ENCODE measurements at regions not wholly inside any gene's neighbourhood (a gene's known extent, or its start where the extent isn't known, plus 50 kb on each side); places are given as distances from the start of the nearest gene placed in this dataset.

GRCh38 chr3:189529889-189530471 is 101.2 kb upstream of the TP63 start:
- no peaks in the 10 kb centered on the region for H3K36me3 ChIP-seq (ENCODE audit: control insufficient read depth in 4 of 4, insufficient read depth in 3 of 4, low read depth in 1 of 4, low read length in 3 of 4)
- 93% methylated on average over 5 of the region's 5 CpGs for WGBS

GRCh38 chr3:189530822-189531221 is 100.4 kb upstream of the TP63 start:
- TF ChIP-seq SP1 (IDR thresholded peaks at IDR 0.05) (no peak), FOXA2 (IDR thresholded peaks at IDR 0.05) (no peak), EGR1 (IDR thresholded peaks at IDR 0.05; ENCODE audit: low read depth in 2 of 2) (no peak), YY1 (IDR thresholded peaks at IDR 0.05) (no peak), HNF4G (IDR thresholded peaks at IDR 0.05) (no peak), ZBTB33 (IDR thresholded peaks at IDR 0.05) (no peak), NR2F2 (IDR thresholded peaks at IDR 0.05) (no peak), GABPA (IDR thresholded peaks at IDR 0.05 in 1 of 2, conservative IDR thresholded peaks at IDR 0.05 in 1 of 2) (no peak), FOXA1 (IDR thresholded peaks at IDR 0.05) (no peak), TAF1 (conservative IDR thresholded peaks at IDR 0.05) (no peak), RXRA (IDR thresholded peaks at IDR 0.05) (no peak)
- TF ChIP-seq, protein P1, sequence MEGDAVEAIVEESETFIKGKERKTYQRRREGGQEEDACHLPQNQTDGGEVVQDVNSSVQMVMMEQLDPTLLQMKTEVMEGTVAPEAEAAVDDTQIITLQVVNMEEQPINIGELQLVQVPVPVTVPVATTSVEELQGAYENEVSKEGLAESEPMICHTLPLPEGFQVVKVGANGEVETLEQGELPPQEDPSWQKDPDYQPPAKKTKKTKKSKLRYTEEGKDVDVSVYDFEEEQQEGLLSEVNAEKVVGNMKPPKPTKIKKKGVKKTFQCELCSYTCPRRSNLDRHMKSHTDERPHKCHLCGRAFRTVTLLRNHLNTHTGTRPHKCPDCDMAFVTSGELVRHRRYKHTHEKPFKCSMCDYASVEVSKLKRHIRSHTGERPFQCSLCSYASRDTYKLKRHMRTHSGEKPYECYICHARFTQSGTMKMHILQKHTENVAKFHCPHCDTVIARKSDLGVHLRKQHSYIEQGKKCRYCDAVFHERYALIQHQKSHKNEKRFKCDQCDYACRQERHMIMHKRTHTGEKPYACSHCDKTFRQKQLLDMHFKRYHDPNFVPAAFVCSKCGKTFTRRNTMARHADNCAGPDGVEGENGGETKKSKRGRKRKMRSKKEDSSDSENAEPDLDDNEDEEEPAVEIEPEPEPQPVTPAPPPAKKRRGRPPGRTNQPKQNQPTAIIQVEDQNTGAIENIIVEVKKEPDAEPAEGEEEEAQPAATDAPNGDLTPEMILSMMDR (IDR thresholded peaks at IDR 0.05; ENCODE audit: low read depth, low read length, missing input control), result no peak
- 47% methylated on average over 4 of the region's 4 CpGs for WGBS

More at GRCh38 chr3:189529889-189530471, 101.2 kb upstream of the TP63 start:
- Histone ChIP-seq H3K4me3 (ENCODE audit: low read depth in 1 of 3, low read length in 3 of 3) (no peak overlapping the region), H3K27ac (ENCODE audit: low read depth in 1 of 2, low read length in 2 of 2) (no peak overlapping the region), H3K9ac (ENCODE audit: low read depth in 1 of 2, low read length in 2 of 2) (no peak overlapping the region), H3K9me3 (ENCODE audit: control insufficient read depth in 4 of 4, low read length in 3 of 4) (no peaks in the 10 kb centered on the region), H3K27me3 (ENCODE audit: control insufficient read depth in 4 of 4, insufficient read depth in 4 of 4, low read length in 3 of 4) (no peaks in the 10 kb centered on the region), H3K4me1 (ENCODE audit: control insufficient read depth in 4 of 4, insufficient read depth in 4 of 4, low read length in 3 of 4) (no peaks in the 10 kb centered on the region)
- TF ChIP-seq GABPA (IDR thresholded peaks at IDR 0.05 in 1 of 2, conservative IDR thresholded peaks at IDR 0.05 in 1 of 2) (no peak), JUND (IDR thresholded peaks at IDR 0.05) (no peak), FOXA1 (IDR thresholded peaks at IDR 0.05) (no peak), ZBTB33 (IDR thresholded peaks at IDR 0.05) (no peak), SP1 (IDR thresholded peaks at IDR 0.05) (no peak)
- TF ChIP-seq, protein P2, sequence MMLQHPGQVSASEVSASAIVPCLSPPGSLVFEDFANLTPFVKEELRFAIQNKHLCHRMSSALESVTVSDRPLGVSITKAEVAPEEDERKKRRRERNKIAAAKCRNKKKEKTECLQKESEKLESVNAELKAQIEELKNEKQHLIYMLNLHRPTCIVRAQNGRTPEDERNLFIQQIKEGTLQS (IDR thresholded peaks at IDR 0.05), result no peak
- no peak for DNase-seq (ENCODE audit: low spot score)

More at GRCh38 chr3:189530822-189531221, 100.4 kb upstream of the TP63 start:
- Histone ChIP-seq H3K36me3 (ENCODE audit: control insufficient read depth in 4 of 4, insufficient read depth in 3 of 4, low read depth in 1 of 4, low read length in 3 of 4) (no peaks in the 10 kb centered on the region), H3K9ac (ENCODE audit: low read depth in 1 of 2, low read length in 2 of 2) (no peak overlapping the region), H3K4me3 (ENCODE audit: low read depth in 1 of 3, low read length in 3 of 3) (no peak overlapping the region), H3K4me1 (ENCODE audit: control insufficient read depth in 4 of 4, insufficient read depth in 4 of 4, low read length in 3 of 4) (no peaks in the 10 kb centered on the region), H3K27ac (ENCODE audit: low read depth in 1 of 2, low read length in 2 of 2) (no peak overlapping the region), H3K9me3 (ENCODE audit: control insufficient read depth in 4 of 4, low read length in 3 of 4) (no peaks in the 10 kb centered on the region), H3K27me3 (ENCODE audit: control insufficient read depth in 4 of 4, insufficient read depth in 4 of 4, low read length in 3 of 4) (no peaks in the 10 kb centered on the region)
- no peak for DNase-seq (ENCODE audit: low spot score)

Measured in liver (tissue), 8 donors.